ENCODE measurements at regions not wholly inside any gene's neighbourhood (a gene's known extent, or its start where the extent isn't known, plus 50 kb on each side); places are given as distances from the start of the nearest gene placed in this dataset.

GRCh38 chr2:122210898-122211856 lies 455.7 kb downstream of the TSN start:
- TF ChIP-seq CTCF (conservative IDR thresholded peaks at IDR 0.05) (no peak), EZH2 (IDR thresholded peaks at IDR 0.05; ENCODE audit: low read depth) (no peak)

All from PC-9 (cell line).